ENCODE measurements at regions not wholly inside any gene's neighbourhood (a gene's known extent, or its start where the extent isn't known, plus 50 kb on each side); places are given as distances from the start of the nearest gene placed in this dataset.
A peak's percentile ranks its signal among the peaks of the same experiment; 100 is the strongest.

GRCh38 chr10:78804411-78805032 is 264.2 kb upstream of the ZMIZ1 start:
- H3K4me1 ChIP-seq = peaks cover 12 to 50% of the 10 kb centered on the region in 2 donors
- intact Hi-C loops (cut with DNase I) = no loop called here

GRCh38 chr10:78805176-78805575 is 263.6 kb upstream of the ZMIZ1 start:
- no peak overlapping the region for H3K4me3 ChIP-seq (replicated peaks in 1 of 3)
- WGBS, 2 donors = 38 to 44% methylated on average over 6 of the region's 6 CpGs
- DNase-seq = peak; percentile 43 to 57
- peak overlapping the region; percentile 63 to 75 (median 74) for H3K27ac ChIP-seq
- TF ChIP-seq POLR2A (IDR thresholded peaks at IDR 0.05) = no peak
- no peak for TF ChIP-seq CTCF (IDR thresholded peaks at IDR 0.05)
- H3K27me3 ChIP-seq = no peaks in the 10 kb centered on the region
- H3K36me3 ChIP-seq = no peaks in the 10 kb centered on the region
- intact Hi-C loops (cut with DNase I) = no loop called here
- peaks cover 12 to 50% of the 10 kb centered on the region in 2 donors for H3K4me1 ChIP-seq
- H3K9me3 ChIP-seq = no peaks in the 10 kb centered on the region

More at GRCh38 chr10:78804411-78805032, 264.2 kb upstream of the ZMIZ1 start:
- Histone ChIP-seq H3K27me3 (no peaks in the 10 kb centered on the region), H3K36me3 (no peaks in the 10 kb centered on the region), H3K4me3 (replicated peaks in 1 of 3) (no peak overlapping the region), H3K9me3 (no peaks in the 10 kb centered on the region), H3K27ac (peak overlapping the region; percentile 63 to 75 (median 74))
- 58 to 68% methylated on average over 6 to 7 of the region's 7 CpGs for WGBS, 2 donors
- TF ChIP-seq POLR2A (IDR thresholded peaks at IDR 0.05) (no peak), CTCF (IDR thresholded peaks at IDR 0.05) (no peak)
- peak; percentile 52 to 63 for DNase-seq

- no peaks in the 10 kb centered on the region for H3K9me3 ChIP-seq
- no peak overlapping the region for H3K27ac ChIP-seq
- H3K4me1 ChIP-seq = peaks cover 12 to 50% of the 10 kb centered on the region in 2 donors
- no peak for TF ChIP-seq CTCF (IDR thresholded peaks at IDR 0.05)
- no peak for TF ChIP-seq POLR2A (IDR thresholded peaks at IDR 0.05)
- peak in 1 of 2 donors; percentile 22 for DNase-seq
- H3K27me3 ChIP-seq = no peaks in the 10 kb centered on the region
- H3K4me3 ChIP-seq (replicated peaks in 1 of 3) = no peak overlapping the region
- intact Hi-C loops (cut with DNase I) = no loop called here
- 92 to 100% methylated on average over 2 of the region's 2 CpGs for WGBS, 2 donors
- no peaks in the 10 kb centered on the region for H3K36me3 ChIP-seq
These were observed 262.0 kb upstream of the ZMIZ1 start for GRCh38 chr10:78806681-78807221.

GRCh38 chr10:78807504-78808203 is 261.1 kb upstream of the ZMIZ1 start:
- Histone ChIP-seq H3K9me3 (no peaks in the 10 kb centered on the region), H3K4me1 (peaks cover 12 to 42% of the 10 kb centered on the region in 2 donors), H3K27me3 (no peaks in the 10 kb centered on the region), H3K4me3 (replicated peaks in 1 of 3) (no peak overlapping the region), H3K27ac (no peak overlapping the region), H3K36me3 (no peaks in the 10 kb centered on the region)
- intact Hi-C loops (cut with DNase I) = no loop called here
- TF ChIP-seq POLR2A (IDR thresholded peaks at IDR 0.05) (no peak), CTCF (IDR thresholded peaks at IDR 0.05) (no peak)
- 84 to 85% methylated on average over 11 to 12 of the region's 12 CpGs for WGBS, 2 donors
- DNase-seq = no peak

- WGBS, 2 donors = 89 to 91% methylated on average over 7 to 8 of the region's 8 CpGs
- intact Hi-C loops (cut with DNase I) = no loop called here
- peaks cover 12 to 38% of the 10 kb centered on the region in 2 donors for H3K4me1 ChIP-seq
- H3K27ac ChIP-seq = no peak overlapping the region
- no peak for TF ChIP-seq POLR2A (IDR thresholded peaks at IDR 0.05)
- no peak for TF ChIP-seq CTCF (IDR thresholded peaks at IDR 0.05)
- no peaks in the 10 kb centered on the region for H3K27me3 ChIP-seq
- H3K9me3 ChIP-seq = no peaks in the 10 kb centered on the region
- no peaks in the 10 kb centered on the region for H3K36me3 ChIP-seq
- DNase-seq = no peak
- no peak overlapping the region for H3K4me3 ChIP-seq (replicated peaks in 1 of 3)
These were observed 260.5 kb upstream of the ZMIZ1 start for GRCh38 chr10:78808286-78808685.

Data from thyroid gland (tissue), 4 donors.